Gastrocnemius medialis (tissue), 4 donors: ENCODE measurements at regions not wholly inside any gene's neighbourhood (a gene's known extent, or its start where the extent isn't known, plus 50 kb on each side); places are given as distances from the start of the nearest gene placed in this dataset.

Source experiments
- ATAC-seq, 2 donors: fragments of 150-250 bp; one replicate each; pipeline ENCODE4 v1.9.1; 2016
- DNase-seq, 2 donors: peaks; one replicate each; pipeline ENCODE4 v3.0.0-alpha.2; 2019
- H3K27ac ChIP-seq, 4 donors: fragments of 200-600 bp; sonication (generic); 1 replicate in 1 of 4; 2 replicates in 3 of 4; pipeline ENCODE4 v1.5.1; 2016 to 2018; ENCODE audit warnings: mild to moderate bottlenecking in 2 of 4, moderate library complexity in 1 of 4
- H3K27me3 ChIP-seq, 3 donors: fragments of 200-600 bp; sonication (generic) in 2 of 3; 1 replicate in 1 of 3; 2 replicates in 2 of 3; pipeline versions ENCODE4 v1.5.1 to v1.6.0; 2016 to 2019; ENCODE audit warnings: mild to moderate bottlenecking in 1 of 3, moderate library complexity in 1 of 3
- H3K36me3 ChIP-seq, 2 donors: fragments of 200-600 bp; sonication (generic) in 1 of 2; one replicate each; pipeline ENCODE4 v1.5.1; 2017 to 2018
- H3K4me1 ChIP-seq, 2 donors: fragments of 200-600 bp; sonication (generic) in 1 of 2; one replicate each; pipeline ENCODE4 v1.5.1; 2016 to 2017; ENCODE audit warnings: mild to moderate bottlenecking in 2 of 2
- H3K4me3 ChIP-seq, 4 donors: fragments of 200-600 bp; sonication (generic) in 3 of 4; 1 replicate in 1 of 4; 2 replicates in 3 of 4; pipeline ENCODE4 v1.5.1; 2016 to 2019; ENCODE audit warnings: mild to moderate bottlenecking in 2 of 4
- H3K9me3 ChIP-seq, 3 donors: fragments of 200-600 bp; sonication (generic) in 2 of 3; 1 replicate in 1 of 3; 2 replicates in 2 of 3; pipeline ENCODE4 v1.5.1; 2016 to 2019
- CTCF ChIP-seq, 5 experiments: fragments of 450-650 bp in 3 of 5; fragments of 200-600 bp in 2 of 5; sonication (generic) in 2 of 5; IDR thresholded peaks in 4 of 5; conservative IDR thresholded peaks in 1 of 5; 1 replicate in 4 of 5; 2 replicates in 1 of 5; pipeline ENCODE4 v1.5.1; 2016 to 2019; ENCODE audit warnings: antibody characterized with exemption in 5 of 5, mild to moderate bottlenecking in 3 of 5, moderate library complexity in 3 of 5
- POLR2A ChIP-seq, 2 donors: fragments of 450-650 bp; IDR thresholded peaks; one replicate each; pipeline ENCODE4 v1.6.1; 2017; ENCODE audit warnings: antibody characterized with exemption in 2 of 2, mild to moderate bottlenecking in 2 of 2, moderate library complexity in 2 of 2
- in situ Hi-C, 4 donors: fragments of 200-750 bp; cut with MboI; loops; one replicate each; pipeline versions ENCODE4 v1.15.0 to v1.8.0; 2017; ENCODE audit warnings: low sequenced_read_pairs in 4 of 4
- intact Hi-C: fragments of 100-400 bp; cut with DNase I; formaldehyde crosslinking; loops from one replicate; pipeline ENCODE4 v1.15.1; 2023; ENCODE audit warnings: low total_unique reads

- TF ChIP-seq CTCF (IDR thresholded peaks at IDR 0.05 in 4 of 5, conservative IDR thresholded peaks at IDR 0.05 in 1 of 5) (no peak), POLR2A (IDR thresholded peaks at IDR 0.05) (no peak)
- H3K4me3 ChIP-seq: no peak overlapping the region
- intact Hi-C loops: no loop called here
- ATAC-seq (no peak), DNase-seq (no peak)
- H3K36me3 ChIP-seq: no peaks in the 10 kb centered on the region
- no peak overlapping the region for H3K27ac ChIP-seq
- no peaks in the 10 kb centered on the region for H3K9me3 ChIP-seq
- H3K27me3 ChIP-seq: no peaks in the 10 kb centered on the region
- in situ Hi-C loops: no loop called here
- no peaks in the 10 kb centered on the region for H3K4me1 ChIP-seq
These were observed 469.8 kb upstream of the ZEB2 start for GRCh38 chr2:144989579-144990270.

- Histone ChIP-seq H3K36me3 (no peaks in the 10 kb centered on the region), H3K27ac (no peak overlapping the region), H3K4me3 (no peak overlapping the region), H3K9me3 (no peaks in the 10 kb centered on the region), H3K4me1 (no peaks in the 10 kb centered on the region), H3K27me3 (no peaks in the 10 kb centered on the region)
- DNase-seq: no peak
- in situ Hi-C loops (no loop called here), intact Hi-C loops (no loop called here)
- TF ChIP-seq CTCF (IDR thresholded peaks at IDR 0.05 in 4 of 5, conservative IDR thresholded peaks at IDR 0.05 in 1 of 5): no peak
- no peak for TF ChIP-seq POLR2A (IDR thresholded peaks at IDR 0.05)
- ATAC-seq: no peak
These were observed 468.7 kb upstream of the ZEB2 start for GRCh38 chr2:144988591-144988990.

GRCh38 chr2:144986691-144987090 is 466.8 kb upstream of the ZEB2 start:
- in situ Hi-C loops (no loop called here), intact Hi-C loops (no loop called here)
- TF ChIP-seq CTCF (IDR thresholded peaks at IDR 0.05 in 4 of 5, conservative IDR thresholded peaks at IDR 0.05 in 1 of 5) (no peak), POLR2A (IDR thresholded peaks at IDR 0.05) (no peak)
- Histone ChIP-seq H3K4me3 (no peak overlapping the region), H3K27me3 (no peaks in the 10 kb centered on the region), H3K4me1 (no peaks in the 10 kb centered on the region), H3K9me3 (no peaks in the 10 kb centered on the region), H3K27ac (no peak overlapping the region), H3K36me3 (no peaks in the 10 kb centered on the region)
- no peak for ATAC-seq
- no peak for DNase-seq

- Histone ChIP-seq H3K4me3 (no peak overlapping the region), H3K9me3 (no peaks in the 10 kb centered on the region), H3K27me3 (no peaks in the 10 kb centered on the region), H3K36me3 (no peaks in the 10 kb centered on the region), H3K4me1 (no peaks in the 10 kb centered on the region), H3K27ac (no peak overlapping the region)
- TF ChIP-seq POLR2A (IDR thresholded peaks at IDR 0.05) (no peak), CTCF (IDR thresholded peaks at IDR 0.05 in 4 of 5, conservative IDR thresholded peaks at IDR 0.05 in 1 of 5) (no peak)
- ATAC-seq (no peak), DNase-seq (no peak)
- intact Hi-C loops: no loop called here
- in situ Hi-C loops: no loop called here
These were observed 464.1 kb upstream of the ZEB2 start for GRCh38 chr2:144984038-144984437.

- intact Hi-C loops (no loop called here), in situ Hi-C loops (no loop called here)
- no peaks in the 10 kb centered on the region for H3K27me3 ChIP-seq
- no peak for ATAC-seq
- TF ChIP-seq CTCF (IDR thresholded peaks at IDR 0.05 in 4 of 5, conservative IDR thresholded peaks at IDR 0.05 in 1 of 5) (no peak), POLR2A (IDR thresholded peaks at IDR 0.05) (no peak)
- no peak overlapping the region for H3K4me3 ChIP-seq
- H3K27ac ChIP-seq: no peak overlapping the region
- no peak for DNase-seq
- H3K36me3 ChIP-seq: no peaks in the 10 kb centered on the region
- H3K4me1 ChIP-seq: no peaks in the 10 kb centered on the region
- H3K9me3 ChIP-seq: no peaks in the 10 kb centered on the region
These were observed 463.2 kb upstream of the ZEB2 start for GRCh38 chr2:144983107-144983506.
